ENCODE measurements at regions not wholly inside any gene's neighbourhood (a gene's known extent, or its start where the extent isn't known, plus 50 kb on each side); places are given as distances from the start of the nearest gene placed in this dataset.

DNA sequence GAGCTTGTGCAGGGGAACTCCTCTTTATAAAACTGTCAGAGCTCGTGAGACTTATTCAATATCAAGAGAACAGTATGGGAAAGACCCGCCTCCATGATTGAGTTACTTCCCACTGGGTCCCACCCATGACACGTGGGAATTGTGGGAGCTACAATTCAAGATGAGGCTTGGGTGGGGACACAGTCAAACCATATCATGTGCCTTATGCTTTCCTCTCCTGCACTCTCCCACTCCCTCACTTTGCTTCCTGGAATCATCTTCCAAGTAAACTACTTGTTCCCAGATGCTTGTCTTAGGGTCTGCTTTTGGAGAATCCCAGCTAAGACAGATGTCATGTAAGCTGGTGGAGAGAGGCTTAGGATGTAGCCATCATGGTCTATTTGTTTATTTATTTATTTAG lies 271.2 kb downstream of the HAPSTR1 start:
- no peak overlapping the region for H3K4ac ChIP-seq (ENCODE audit: low read length)
- DNase-seq (ENCODE audit: low spot score) = no peak

DNA sequence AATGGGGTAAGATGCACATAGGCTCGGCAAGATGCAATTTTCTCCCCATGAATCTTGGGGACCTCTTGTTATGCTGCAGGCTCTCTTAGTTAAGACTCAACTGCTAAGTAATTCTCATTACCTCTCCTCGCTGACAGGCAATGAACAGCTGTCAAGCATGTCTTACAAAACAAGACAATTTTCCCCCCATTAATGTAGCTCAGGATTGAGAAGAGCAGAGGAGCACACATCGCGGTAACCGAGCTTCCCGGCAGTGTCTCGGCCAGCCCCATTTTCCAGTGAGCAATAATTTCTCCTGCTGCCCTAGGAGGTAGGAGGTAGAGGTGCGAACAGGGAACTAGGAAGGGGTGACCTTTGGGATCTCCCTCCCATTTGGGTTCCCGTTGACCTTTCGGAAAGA lies 272.1 kb downstream of the HAPSTR1 start:
- H3K4me2 ChIP-seq (ENCODE audit: insufficient read depth, low read length, poor library complexity, severe bottlenecking) = no peak overlapping the region
- no peak overlapping the region for H3K14ac ChIP-seq (ENCODE audit: low read length)
- no CpG with 5 or more reads among the region's 10 CpGs for WGBS, 2 donors (ENCODE audit: extremely low coverage in 2 of 2, insufficient read length in 2 of 2, insufficient replicate concordance in 1 of 2)
- H2AK5ac ChIP-seq (ENCODE audit: low read depth, low read length) = no peak overlapping the region
- DNase-seq (ENCODE audit: low spot score) = no peak
- H3K23ac ChIP-seq (ENCODE audit: low read depth, low read length, poor library complexity) = no peak overlapping the region
- no peak overlapping the region for H2BK15ac ChIP-seq (ENCODE audit: low read length)
- H4K8ac ChIP-seq (ENCODE audit: low read depth, low read length) = no peak overlapping the region
- no peak overlapping the region for H2AFZ ChIP-seq (ENCODE audit: low read length)
- no peaks in the 10 kb centered on the region for H3K9me3 ChIP-seq (replicated peaks in 1 of 2; ENCODE audit: control insufficient read depth in 2 of 2, insufficient read depth in 1 of 2, low read depth in 1 of 2, low read length in 2 of 2)
- H3K79me1 ChIP-seq (ENCODE audit: low read depth, low read length) = no peaks in the 10 kb centered on the region
- no peak overlapping the region for H3K4ac ChIP-seq (ENCODE audit: low read length)
- no peak overlapping the region for H2BK5ac ChIP-seq (ENCODE audit: low read length)
- no peak overlapping the region for H4K91ac ChIP-seq (ENCODE audit: low read depth, low read length, poor library complexity)
- H3K9ac ChIP-seq (ENCODE audit: low read depth, low read length, poor library complexity) = no peak overlapping the region
- H2BK12ac ChIP-seq (ENCODE audit: low read length) = no peak overlapping the region
- H3K27me3 ChIP-seq (ENCODE audit: control insufficient read depth in 3 of 3, insufficient read depth in 3 of 3, low read depth in 1 of 3, low read length in 3 of 3) = no peaks in the 10 kb centered on the region
- H3K18ac ChIP-seq (ENCODE audit: low read length) = no peak overlapping the region
- no peaks in the 10 kb centered on the region for H3K36me3 ChIP-seq (replicated peaks in 1 of 2; ENCODE audit: control insufficient read depth in 2 of 2, insufficient read depth in 2 of 2, low read length in 2 of 2)
- no peak overlapping the region for H3K4me3 ChIP-seq (ENCODE audit: low read length in 2 of 2)
- no peaks in the 10 kb centered on the region for H3K4me1 ChIP-seq (ENCODE audit: control insufficient read depth in 2 of 2, insufficient read depth in 1 of 2, low read depth in 1 of 2, low read length in 2 of 2)
- no peak overlapping the region for H3K27ac ChIP-seq (replicated peaks; ENCODE audit: low read length)
- no peak overlapping the region for H2BK120ac ChIP-seq (ENCODE audit: low read depth, low read length)

More for the DNA sequence above, 271.2 kb downstream of the HAPSTR1 start:
- no peaks in the 10 kb centered on the region for H3K9me3 ChIP-seq (replicated peaks in 1 of 2; ENCODE audit: control insufficient read depth in 2 of 2, insufficient read depth in 1 of 2, low read depth in 1 of 2, low read length in 2 of 2)
- H3K23ac ChIP-seq (ENCODE audit: low read depth, low read length, poor library complexity) = no peak overlapping the region
- no peak overlapping the region for H2AFZ ChIP-seq (ENCODE audit: low read length)
- no peak overlapping the region for H3K9ac ChIP-seq (ENCODE audit: low read depth, low read length, poor library complexity)
- H3K4me2 ChIP-seq (ENCODE audit: insufficient read depth, low read length, poor library complexity, severe bottlenecking) = no peak overlapping the region
- no peaks in the 10 kb centered on the region for H3K79me1 ChIP-seq (ENCODE audit: low read depth, low read length)
- no peak overlapping the region for H3K4me3 ChIP-seq (ENCODE audit: low read length in 2 of 2)
- H3K14ac ChIP-seq (ENCODE audit: low read length) = no peak overlapping the region
- H2BK12ac ChIP-seq (ENCODE audit: low read length) = no peak overlapping the region
- H4K8ac ChIP-seq (ENCODE audit: low read depth, low read length) = no peak overlapping the region
- no peak overlapping the region for H2BK5ac ChIP-seq (ENCODE audit: low read length)
- H3K36me3 ChIP-seq (replicated peaks in 1 of 2; ENCODE audit: control insufficient read depth in 2 of 2, insufficient read depth in 2 of 2, low read length in 2 of 2) = no peaks in the 10 kb centered on the region
- no CpG with 5 or more reads among the region's 3 CpGs for whole genome bisulfite sequencing, 2 donors (ENCODE audit: extremely low coverage in 2 of 2, insufficient read length in 2 of 2, insufficient replicate concordance in 1 of 2)
- H2AK5ac ChIP-seq (ENCODE audit: low read depth, low read length) = no peak overlapping the region
- H3K27ac ChIP-seq (replicated peaks; ENCODE audit: low read length) = no peak overlapping the region
- H4K91ac ChIP-seq (ENCODE audit: low read depth, low read length, poor library complexity) = no peak overlapping the region
- H3K18ac ChIP-seq (ENCODE audit: low read length) = no peak overlapping the region
- no peak overlapping the region for H2BK15ac ChIP-seq (ENCODE audit: low read length)
- no peaks in the 10 kb centered on the region for H3K27me3 ChIP-seq (ENCODE audit: control insufficient read depth in 3 of 3, insufficient read depth in 3 of 3, low read depth in 1 of 3, low read length in 3 of 3)
- no peaks in the 10 kb centered on the region for H3K4me1 ChIP-seq (ENCODE audit: control insufficient read depth in 2 of 2, insufficient read depth in 1 of 2, low read depth in 1 of 2, low read length in 2 of 2)
- no peak overlapping the region for H2BK120ac ChIP-seq (ENCODE audit: low read depth, low read length)

DNA sequence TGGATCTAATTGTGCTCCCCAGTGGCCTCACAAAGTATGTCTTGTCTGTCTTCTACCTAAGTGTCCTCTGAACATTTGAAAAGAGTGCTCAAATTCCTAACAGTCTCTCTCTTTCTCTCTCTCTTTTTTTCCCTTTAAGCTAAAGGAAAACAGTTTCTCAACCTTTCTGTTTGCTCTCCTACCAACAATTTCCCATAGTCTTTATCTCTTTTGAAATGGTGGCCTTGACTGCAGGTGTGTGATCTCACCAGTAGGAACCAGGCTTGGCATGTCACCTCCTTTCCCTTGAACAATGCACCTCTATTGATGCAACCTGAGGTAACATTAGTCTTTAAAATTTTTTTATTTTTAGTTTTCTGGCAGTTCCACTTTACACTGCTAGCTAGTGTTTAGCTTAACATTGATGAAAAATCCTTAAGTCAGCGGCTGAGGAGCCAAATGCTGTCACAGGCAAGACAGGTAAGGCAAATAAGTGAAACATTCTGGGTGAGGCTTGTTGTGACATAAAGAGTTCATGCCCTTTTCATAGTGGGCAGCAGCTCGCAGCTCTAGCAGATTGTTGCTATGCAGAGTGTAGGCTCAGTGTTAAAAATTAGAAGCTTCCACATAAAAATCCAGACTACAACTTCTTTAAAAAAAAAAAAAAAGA lies 273.4 kb downstream of the HAPSTR1 start:
- Histone ChIP-seq H3K79me1 (ENCODE audit: low read depth, low read length) (no peaks in the 10 kb centered on the region), H4K91ac (ENCODE audit: low read depth, low read length, poor library complexity) (no peak overlapping the region), H3K4me1 (ENCODE audit: control insufficient read depth in 2 of 2, insufficient read depth in 1 of 2, low read depth in 1 of 2, low read length in 2 of 2) (no peaks in the 10 kb centered on the region), H3K14ac (ENCODE audit: low read length) (no peak overlapping the region), H3K9me3 (replicated peaks in 1 of 2; ENCODE audit: control insufficient read depth in 2 of 2, insufficient read depth in 1 of 2, low read depth in 1 of 2, low read length in 2 of 2) (no peaks in the 10 kb centered on the region), H3K18ac (ENCODE audit: low read length) (no peak overlapping the region), H2AK5ac (ENCODE audit: low read depth, low read length) (no peak overlapping the region), H2BK120ac (ENCODE audit: low read depth, low read length) (no peak overlapping the region), H3K27me3 (ENCODE audit: control insufficient read depth in 3 of 3, insufficient read depth in 3 of 3, low read depth in 1 of 3, low read length in 3 of 3) (no peaks in the 10 kb centered on the region), H3K4ac (ENCODE audit: low read length) (no peak overlapping the region), H3K27ac (replicated peaks; ENCODE audit: low read length) (no peak overlapping the region), H2BK5ac (ENCODE audit: low read length) (no peak overlapping the region), H2BK12ac (ENCODE audit: low read length) (no peak overlapping the region), H3K9ac (ENCODE audit: low read depth, low read length, poor library complexity) (no peak overlapping the region), H3K4me3 (ENCODE audit: low read length in 2 of 2) (no peak overlapping the region), H2AFZ (ENCODE audit: low read length) (no peak overlapping the region), H3K36me3 (replicated peaks in 1 of 2; ENCODE audit: control insufficient read depth in 2 of 2, insufficient read depth in 2 of 2, low read length in 2 of 2) (no peaks in the 10 kb centered on the region), H2BK15ac (ENCODE audit: low read length) (no peak overlapping the region), H3K4me2 (ENCODE audit: insufficient read depth, low read length, poor library complexity, severe bottlenecking) (no peak overlapping the region), H3K23ac (ENCODE audit: low read depth, low read length, poor library complexity) (no peak overlapping the region), H4K8ac (ENCODE audit: low read depth, low read length) (no peak overlapping the region)
- no CpG with 5 or more reads among the region's 2 CpGs for WGBS, 2 donors (ENCODE audit: extremely low coverage in 2 of 2, insufficient read length in 2 of 2, insufficient replicate concordance in 1 of 2)
- DNase-seq (ENCODE audit: low spot score) = no peak

DNA sequence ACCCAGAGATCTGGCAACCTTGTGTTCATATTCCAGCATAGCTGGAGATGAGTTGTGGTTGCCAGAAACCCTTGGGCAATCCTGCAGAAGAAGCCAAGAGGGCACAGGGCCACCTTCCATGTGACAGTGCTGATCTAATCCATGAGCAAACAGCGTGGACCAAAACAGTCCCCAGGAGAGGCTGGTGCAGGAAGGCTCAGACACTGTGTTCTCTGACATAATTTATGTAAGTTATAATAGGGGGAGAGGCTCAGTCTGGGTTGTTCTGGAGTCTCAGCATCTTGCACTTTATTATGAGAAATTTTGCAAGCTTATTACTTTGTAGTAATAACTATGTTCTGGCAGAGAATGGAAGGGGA lies 273.9 kb downstream of the HAPSTR1 start:
- Histone ChIP-seq H3K9me3 (replicated peaks in 1 of 2; ENCODE audit: control insufficient read depth in 2 of 2, insufficient read depth in 1 of 2, low read depth in 1 of 2, low read length in 2 of 2) (no peaks in the 10 kb centered on the region), H3K27me3 (ENCODE audit: control insufficient read depth in 3 of 3, insufficient read depth in 3 of 3, low read depth in 1 of 3, low read length in 3 of 3) (peaks cover 0 to 3% (median 0%) of the 10 kb centered on the region in 3 experiments), H3K9ac (ENCODE audit: low read depth, low read length, poor library complexity) (no peak overlapping the region), H3K79me1 (ENCODE audit: low read depth, low read length) (no peaks in the 10 kb centered on the region), H2AK5ac (ENCODE audit: low read depth, low read length) (no peak overlapping the region), H3K27ac (replicated peaks; ENCODE audit: low read length) (no peak overlapping the region), H2BK5ac (ENCODE audit: low read length) (no peak overlapping the region), H4K8ac (ENCODE audit: low read depth, low read length) (no peak overlapping the region), H3K4me1 (ENCODE audit: control insufficient read depth in 2 of 2, insufficient read depth in 1 of 2, low read depth in 1 of 2, low read length in 2 of 2) (peaks cover 0 to 3% of the 10 kb centered on the region in 2 donors), H3K4me2 (ENCODE audit: insufficient read depth, low read length, poor library complexity, severe bottlenecking) (no peak overlapping the region), H3K4me3 (ENCODE audit: low read length in 2 of 2) (no peak overlapping the region), H3K18ac (ENCODE audit: low read length) (no peak overlapping the region), H3K4ac (ENCODE audit: low read length) (no peak overlapping the region), H2BK120ac (ENCODE audit: low read depth, low read length) (no peak overlapping the region), H2AFZ (ENCODE audit: low read length) (no peak overlapping the region), H2BK12ac (ENCODE audit: low read length) (no peak overlapping the region), H4K91ac (ENCODE audit: low read depth, low read length, poor library complexity) (no peak overlapping the region), H3K36me3 (replicated peaks in 1 of 2; ENCODE audit: control insufficient read depth in 2 of 2, insufficient read depth in 2 of 2, low read length in 2 of 2) (no peaks in the 10 kb centered on the region), H2BK15ac (ENCODE audit: low read length) (no peak overlapping the region), H3K14ac (ENCODE audit: low read length) (no peak overlapping the region), H3K23ac (ENCODE audit: low read depth, low read length, poor library complexity) (no peak overlapping the region)
- no CpG with 5 or more reads among the region's 1 CpG for WGBS, 2 donors (ENCODE audit: extremely low coverage in 2 of 2, insufficient read length in 2 of 2, insufficient replicate concordance in 1 of 2)
- no peak for DNase-seq (ENCODE audit: low spot score)

Data from neuronal stem cell (in vitro differentiated cells).